T-helper 2 cell treated with Interferon-gamma antibody and Interleukin-4, amounts not matched to agents 100 ng/mL and 5 ng/mL, for 36 hours (primary cell): ENCODE measurements at regions not wholly inside any gene's neighbourhood (a gene's known extent, or its start where the extent isn't known, plus 50 kb on each side); places are given as distances from the start of the nearest gene placed in this dataset.
"Not testable (repeated sequence)": the region's sequence is repeated elsewhere in the genome, so short reads cannot be mapped to it uniquely, and the experiment has no call there.

Source experiments
- intact Hi-C: fragments of 100-400 bp; cut with micrococcal nuclease; formaldehyde crosslinking; loops from one replicate; pipeline ENCODE4 v1.15.1; 2023

GRCh38 chr6:118719351-118720124, 68.1 kb upstream of the CEP85L start:
- intact Hi-C loops, result loop anchor here (1.0 kb wide), 1 partner anchor 9 kb away; no protein-coding TSS in a partner anchor

GRCh38 chr6:118718903-118719302, 67.5 kb upstream of the CEP85L start:
- intact Hi-C loops, result loop anchor here (1.0 kb wide), 1 partner anchor 9 kb away; no protein-coding TSS in a partner anchor

GRCh38 chr6:118718297-118718696, 66.9 kb upstream of the CEP85L start:
- intact Hi-C loops, result no loop called here

GRCh38 chr6:118717106-118717505, 65.7 kb upstream of the CEP85L start:
- intact Hi-C loops, result no loop called here

- intact Hi-C loops, result not testable (repeated sequence)
Observed at GRCh38 chr6:118715907-118716306, 64.5 kb upstream of the CEP85L start.

GRCh38 chr6:118715376-118715775, 64.0 kb upstream of the CEP85L start:
- intact Hi-C loops, result no loop called here

- intact Hi-C loops, result loop anchor here (5.0 kb wide), 2 partner anchors 363 to 1112 kb away; partner anchors contain the start of genes FAM184A and GOPC
Observed at GRCh38 chr6:118714756-118715155, 63.4 kb upstream of the CEP85L start.

- intact Hi-C loops, result loop anchor here (5.0 kb wide), 2 partner anchors 364 to 1111 kb away; partner anchors contain the start of genes FAM184A and GOPC
Observed at GRCh38 chr6:118712969-118713368, 61.6 kb upstream of the CEP85L start.

- intact Hi-C loops, result loop anchor here (1.0 to 5.0 kb wide), 11 partner anchors 9 to 1108 kb away; partner anchors contain the start of genes CEP85L, FAM184A and GOPC
Observed at GRCh38 chr6:118710616-118711015, 59.2 kb upstream of the CEP85L start.

GRCh38 chr6:118709859-118710350, 58.5 kb upstream of the CEP85L start:
- intact Hi-C loops, result loop anchor here (1.0 to 5.0 kb wide), 14 partner anchors 9 to 1108 kb away; partner anchors contain the start of genes CEP85L, FAM184A, GOPC and MAN1A1

- intact Hi-C loops, result loop anchor here (2.0 to 5.0 kb wide), 3 partner anchors 28 to 639 kb away; partner anchors contain the start of gene MAN1A1
Observed at GRCh38 chr6:118708744-118709143, 57.4 kb upstream of the CEP85L start.

- intact Hi-C loops, result loop anchor here (2.0 to 5.0 kb wide), 3 partner anchors 27 to 639 kb away; partner anchors contain the start of gene MAN1A1
Observed at GRCh38 chr6:118708055-118708454, 56.7 kb upstream of the CEP85L start.

GRCh38 chr6:118706702-118707101, 55.3 kb upstream of the CEP85L start:
- intact Hi-C loops, result loop anchor here (5.0 kb wide), 2 partner anchors 149 to 641 kb away; partner anchors contain the start of gene MAN1A1

GRCh38 chr6:118705544-118706491, 54.4 kb upstream of the CEP85L start:
- intact Hi-C loops, result loop anchor here (5.0 kb wide), 2 partner anchors 149 to 641 kb away; partner anchors contain the start of gene MAN1A1

- intact Hi-C loops, result loop anchor here (5.0 kb wide), 2 partner anchors 148 to 642 kb away; partner anchors contain the start of gene MAN1A1
Observed at GRCh38 chr6:118704915-118705314, 53.5 kb upstream of the CEP85L start.

- intact Hi-C loops, result not testable (repeated sequence)
Observed at GRCh38 chr6:118701260-118701659, 49.9 kb upstream of the CEP85L start.
